Ishikawa (cell line): ENCODE measurements at regions not wholly inside any gene's neighbourhood (a gene's known extent, or its start where the extent isn't known, plus 50 kb on each side); places are given as distances from the start of the nearest gene placed in this dataset.

Experiments used
- CEBPB ChIP-seq: IDR thresholded peaks from 2 replicates; pipeline ENCODE4 v1.6.1; 2012
- CREB1 ChIP-seq: IDR thresholded peaks from 2 replicates; pipeline ENCODE4 v1.6.1; 2012; ENCODE audit warnings: low read depth
- EGR1 ChIP-seq: IDR thresholded peaks from 2 replicates; pipeline ENCODE4 v1.6.1; 2012
- EP300 ChIP-seq: IDR thresholded peaks from 2 replicates; pipeline ENCODE4 v1.6.1; 2012; ENCODE audit warnings: borderline replicate concordance
- FOXM1 ChIP-seq: IDR thresholded peaks from 2 replicates; pipeline ENCODE4 v1.6.1; 2012; ENCODE audit warnings: low read depth, borderline replicate concordance
- NFIC ChIP-seq: IDR thresholded peaks from 2 replicates; pipeline ENCODE4 v1.6.1; 2012
- RAD21 ChIP-seq: IDR thresholded peaks from 2 replicates; pipeline ENCODE4 v1.6.1; 2012; ENCODE audit warnings: low read depth
- TAF1 ChIP-seq: IDR thresholded peaks from 2 replicates; pipeline ENCODE4 v1.6.1; 2012; ENCODE audit warnings: low read depth, mild to moderate bottlenecking
- TCF12 ChIP-seq: IDR thresholded peaks from 2 replicates; pipeline ENCODE4 v1.6.1; 2012; ENCODE audit warnings: low read depth
- TEAD4 ChIP-seq: IDR thresholded peaks from 2 replicates; pipeline ENCODE4 v1.6.1; 2012
- YY1 ChIP-seq: IDR thresholded peaks from 2 replicates; pipeline ENCODE4 v1.6.1; 2012; ENCODE audit warnings: low read depth
- ZBTB7A ChIP-seq: IDR thresholded peaks from 2 replicates; pipeline ENCODE4 v1.6.1; 2012; ENCODE audit warnings: low read depth
- TF ChIP-seq, protein P1 (sequence below): IDR thresholded peaks from 2 replicates; pipeline ENCODE4 v1.6.1; 2012
- TF ChIP-seq, protein P2 (sequence below): IDR thresholded peaks from 2 replicates; pipeline ENCODE4 v1.6.1; 2012
- TF ChIP-seq, protein P3 (sequence below): IDR thresholded peaks from 2 replicates; pipeline ENCODE4 v1.6.1; 2012; ENCODE audit warnings: low read depth, mild to moderate bottlenecking

- TF ChIP-seq TEAD4, result no peak
Observed at GRCh38 chr12:97005174-97005573, 98.1 kb downstream of the NEDD1 start.

DNA sequence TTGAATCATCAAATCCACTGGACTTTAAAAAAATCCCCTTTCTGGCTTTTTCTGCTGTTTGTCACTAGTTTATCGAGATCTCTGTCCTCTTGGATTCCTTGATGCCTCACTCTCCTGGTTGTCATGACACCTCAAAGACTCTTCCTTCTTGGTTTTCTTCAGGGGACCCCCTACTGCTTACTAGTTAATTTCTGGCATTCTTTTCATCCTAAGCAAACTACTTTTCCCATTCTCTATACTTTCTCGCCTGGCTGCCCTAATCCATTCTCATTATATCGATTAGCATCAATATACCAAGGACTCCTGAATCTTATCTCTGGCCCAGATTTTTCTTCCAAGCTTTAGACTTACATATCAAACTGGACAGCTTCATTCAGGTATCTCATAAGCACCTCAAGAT, 98.6 kb downstream of the NEDD1 start:
- TF ChIP-seq EP300, result no peak
- no peak for TF ChIP-seq TAF1
- TF ChIP-seq, protein P1, sequence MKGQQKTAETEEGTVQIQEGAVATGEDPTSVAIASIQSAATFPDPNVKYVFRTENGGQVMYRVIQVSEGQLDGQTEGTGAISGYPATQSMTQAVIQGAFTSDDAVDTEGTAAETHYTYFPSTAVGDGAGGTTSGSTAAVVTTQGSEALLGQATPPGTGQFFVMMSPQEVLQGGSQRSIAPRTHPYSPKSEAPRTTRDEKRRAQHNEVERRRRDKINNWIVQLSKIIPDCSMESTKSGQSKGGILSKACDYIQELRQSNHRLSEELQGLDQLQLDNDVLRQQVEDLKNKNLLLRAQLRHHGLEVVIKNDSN, result no peak
- no peak for TF ChIP-seq RAD21
- no peak for TF ChIP-seq FOXM1
- no peak for TF ChIP-seq YY1
- TF ChIP-seq NFIC, result no peak
- TF ChIP-seq CREB1, result no peak
- TF ChIP-seq ZBTB7A, result no peak
- no peak for TF ChIP-seq CEBPB
- TF ChIP-seq, protein P2, sequence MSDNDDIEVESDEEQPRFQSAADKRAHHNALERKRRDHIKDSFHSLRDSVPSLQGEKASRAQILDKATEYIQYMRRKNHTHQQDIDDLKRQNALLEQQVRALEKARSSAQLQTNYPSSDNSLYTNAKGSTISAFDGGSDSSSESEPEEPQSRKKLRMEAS, result no peak
- TF ChIP-seq, protein P3, sequence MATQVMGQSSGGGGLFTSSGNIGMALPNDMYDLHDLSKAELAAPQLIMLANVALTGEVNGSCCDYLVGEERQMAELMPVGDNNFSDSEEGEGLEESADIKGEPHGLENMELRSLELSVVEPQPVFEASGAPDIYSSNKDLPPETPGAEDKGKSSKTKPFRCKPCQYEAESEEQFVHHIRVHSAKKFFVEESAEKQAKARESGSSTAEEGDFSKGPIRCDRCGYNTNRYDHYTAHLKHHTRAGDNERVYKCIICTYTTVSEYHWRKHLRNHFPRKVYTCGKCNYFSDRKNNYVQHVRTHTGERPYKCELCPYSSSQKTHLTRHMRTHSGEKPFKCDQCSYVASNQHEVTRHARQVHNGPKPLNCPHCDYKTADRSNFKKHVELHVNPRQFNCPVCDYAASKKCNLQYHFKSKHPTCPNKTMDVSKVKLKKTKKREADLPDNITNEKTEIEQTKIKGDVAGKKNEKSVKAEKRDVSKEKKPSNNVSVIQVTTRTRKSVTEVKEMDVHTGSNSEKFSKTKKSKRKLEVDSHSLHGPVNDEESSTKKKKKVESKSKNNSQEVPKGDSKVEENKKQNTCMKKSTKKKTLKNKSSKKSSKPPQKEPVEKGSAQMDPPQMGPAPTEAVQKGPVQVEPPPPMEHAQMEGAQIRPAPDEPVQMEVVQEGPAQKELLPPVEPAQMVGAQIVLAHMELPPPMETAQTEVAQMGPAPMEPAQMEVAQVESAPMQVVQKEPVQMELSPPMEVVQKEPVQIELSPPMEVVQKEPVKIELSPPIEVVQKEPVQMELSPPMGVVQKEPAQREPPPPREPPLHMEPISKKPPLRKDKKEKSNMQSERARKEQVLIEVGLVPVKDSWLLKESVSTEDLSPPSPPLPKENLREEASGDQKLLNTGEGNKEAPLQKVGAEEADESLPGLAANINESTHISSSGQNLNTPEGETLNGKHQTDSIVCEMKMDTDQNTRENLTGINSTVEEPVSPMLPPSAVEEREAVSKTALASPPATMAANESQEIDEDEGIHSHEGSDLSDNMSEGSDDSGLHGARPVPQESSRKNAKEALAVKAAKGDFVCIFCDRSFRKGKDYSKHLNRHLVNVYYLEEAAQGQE, result no peak
- TF ChIP-seq TCF12, result no peak
- no peak for TF ChIP-seq EGR1
- TF ChIP-seq TEAD4, result no peak

GRCh38 chr12:97006585-97006984, 99.5 kb downstream of the NEDD1 start:
- TF ChIP-seq RAD21, result no peak
- no peak for TF ChIP-seq TEAD4
- no peak for TF ChIP-seq TCF12
- no peak for TF ChIP-seq EP300
- TF ChIP-seq, protein P3, result no peak
- no peak for TF ChIP-seq ZBTB7A
- TF ChIP-seq, protein P1, result no peak
- TF ChIP-seq FOXM1, result no peak

DNA sequence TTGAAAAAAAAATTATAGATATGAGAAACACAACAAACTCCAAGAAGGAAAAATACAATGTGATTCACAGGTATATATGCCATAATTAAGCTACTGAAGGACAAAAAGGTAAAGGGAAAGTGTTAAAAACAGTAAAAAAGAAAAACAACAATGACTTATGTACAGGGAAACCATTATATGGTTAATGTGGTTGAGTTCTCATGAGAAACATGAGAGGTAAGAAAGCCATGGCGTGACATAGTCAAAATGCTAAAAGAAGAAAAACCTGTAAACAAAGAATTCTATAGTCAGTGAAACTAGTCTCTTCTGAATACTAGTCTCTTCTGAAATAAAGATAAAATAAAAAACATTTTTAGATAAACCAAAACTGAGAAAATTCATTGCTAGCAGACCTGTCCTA, 109.1 kb downstream of the NEDD1 start:
- TF ChIP-seq CREB1, result no peak
- TF ChIP-seq FOXM1, result no peak
- no peak for TF ChIP-seq TCF12
- no peak for TF ChIP-seq TAF1
- TF ChIP-seq, protein P3, result no peak
- no peak for TF ChIP-seq YY1
- TF ChIP-seq, protein P1, result no peak

- TF ChIP-seq, protein P2, result no peak
- TF ChIP-seq RAD21 (no peak), CEBPB (no peak), ZBTB7A (no peak), NFIC (no peak), FOXM1 (no peak), TCF12 (no peak), TAF1 (no peak), EGR1 (no peak), CREB1 (no peak), TEAD4 (no peak), EP300 (no peak), YY1 (no peak)
- TF ChIP-seq, protein P3, result no peak
- TF ChIP-seq, protein P1, result no peak
Observed at GRCh38 chr12:97017213-97017612, 110.2 kb downstream of the NEDD1 start.
